HFF-Myc (cell line): ENCODE measurements at regions not wholly inside any gene's neighbourhood (a gene's known extent, or its start where the extent isn't known, plus 50 kb on each side); places are given as distances from the start of the nearest gene placed in this dataset.

Experiments
- DNase-seq: peaks from one replicate; pipeline ENCODE4 v3.0.0-alpha.2; 2011; ENCODE audit warnings: low read depth; ENCODE audit errors: extremely low read depth
- H3K4me3 ChIP-seq: replicated peaks from 2 replicates; pipeline ENCODE4 v1.5.1; 2011; ENCODE audit warnings: low read depth, mild to moderate bottlenecking, control low read depth, low read length
- CTCF ChIP-seq: IDR thresholded peaks from 2 replicates; pipeline ENCODE4 v1.5.1; 2012; ENCODE audit warnings: mild to moderate bottlenecking, low read depth, low read length, control low read depth; ENCODE audit errors: missing control alignments

GRCh38 chr5:116847960-116848359 lies 273.3 kb upstream of the SEMA6A start:
- H3K4me3 ChIP-seq = no peak overlapping the region
- TF ChIP-seq CTCF = no peak
- DNase-seq = no peak

GRCh38 chr5:116844015-116844414 lies 269.4 kb upstream of the SEMA6A start:
- no peak for TF ChIP-seq CTCF
- no peak overlapping the region for H3K4me3 ChIP-seq

GRCh38 chr5:116842514-116842961 lies 267.9 kb upstream of the SEMA6A start:
- DNase-seq = no peak

More at GRCh38 chr5:116844015-116844414, 269.4 kb upstream of the SEMA6A start:
- no peak for DNase-seq

GRCh38 chr5:116841734-116842133 lies 267.1 kb upstream of the SEMA6A start:
- no peak for TF ChIP-seq CTCF
- DNase-seq = no peak
- no peak overlapping the region for H3K4me3 ChIP-seq

More at GRCh38 chr5:116842514-116842961, 267.9 kb upstream of the SEMA6A start:
- TF ChIP-seq CTCF = no peak
- no peak overlapping the region for H3K4me3 ChIP-seq

- no peak overlapping the region for H3K4me3 ChIP-seq
- DNase-seq = no peak
- TF ChIP-seq CTCF = no peak
These were observed 263.5 kb upstream of the SEMA6A start for GRCh38 chr5:116838011-116838536.

GRCh38 chr5:116834796-116835515 lies 260.3 kb upstream of the SEMA6A start:
- no peak overlapping the region for H3K4me3 ChIP-seq
- no peak for DNase-seq
- no peak for TF ChIP-seq CTCF
